ENCODE measurements at regions not wholly inside any gene's neighbourhood (a gene's known extent, or its start where the extent isn't known, plus 50 kb on each side); places are given as distances from the start of the nearest gene placed in this dataset.
"Not testable (repeated sequence)": the region's sequence is repeated elsewhere in the genome, so short reads cannot be mapped to it uniquely, and the experiment has no call there.

- no peak for DNase-seq (ENCODE audit: low read depth)
- H3K4me3 ChIP-seq (ENCODE audit: control insufficient read depth, low read depth, low read length) = no peak overlapping the region
- TF ChIP-seq CTCF (conservative IDR thresholded peaks at IDR 0.05; ENCODE audit: control insufficient read depth, insufficient read depth, low read depth, low read length) = no peak
Measured at GRCh38 chr6:14383393-14384174, 266.0 kb downstream of the CD83 start.

GRCh38 chr6:14384175-14384949, 266.8 kb downstream of the CD83 start:
- H3K4me3 ChIP-seq (ENCODE audit: control insufficient read depth, low read depth, low read length) = no peak overlapping the region
- no peak for TF ChIP-seq CTCF (conservative IDR thresholded peaks at IDR 0.05; ENCODE audit: control insufficient read depth, insufficient read depth, low read depth, low read length)
- no peak for DNase-seq (ENCODE audit: low read depth)

- H3K4me3 ChIP-seq (ENCODE audit: control insufficient read depth, low read depth, low read length) = no peak overlapping the region
- TF ChIP-seq CTCF (conservative IDR thresholded peaks at IDR 0.05; ENCODE audit: control insufficient read depth, insufficient read depth, low read depth, low read length) = no peak
- no peak for DNase-seq (ENCODE audit: low read depth)
Measured at GRCh38 chr6:14386263-14386662, 268.7 kb downstream of the CD83 start.

GRCh38 chr6:14386668-14387067, 269.1 kb downstream of the CD83 start:
- no peak for TF ChIP-seq CTCF (conservative IDR thresholded peaks at IDR 0.05; ENCODE audit: control insufficient read depth, insufficient read depth, low read depth, low read length)
- H3K4me3 ChIP-seq (ENCODE audit: control insufficient read depth, low read depth, low read length) = no peak overlapping the region
- DNase-seq (ENCODE audit: low read depth) = no peak

- no peak for DNase-seq (ENCODE audit: low read depth)
- no peak overlapping the region for H3K4me3 ChIP-seq (ENCODE audit: control insufficient read depth, low read depth, low read length)
- TF ChIP-seq CTCF (conservative IDR thresholded peaks at IDR 0.05; ENCODE audit: control insufficient read depth, insufficient read depth, low read depth, low read length) = no peak
Measured at GRCh38 chr6:14388371-14388770, 270.8 kb downstream of the CD83 start.

GRCh38 chr6:14389776-14390175, 272.2 kb downstream of the CD83 start:
- not testable (repeated sequence) for DNase-seq (ENCODE audit: low read depth); H3K4me3 ChIP-seq (ENCODE audit: control insufficient read depth, low read depth, low read length)

- TF ChIP-seq CTCF (conservative IDR thresholded peaks at IDR 0.05; ENCODE audit: control insufficient read depth, insufficient read depth, low read depth, low read length) = no peak
- DNase-seq (ENCODE audit: low read depth) = no peak
- H3K4me3 ChIP-seq (ENCODE audit: control insufficient read depth, low read depth, low read length) = no peak overlapping the region
Measured at GRCh38 chr6:14390805-14391204, 273.2 kb downstream of the CD83 start.

Measured in fibroblast of mammary gland (primary cell).